IMR-90 (cell line): ENCODE measurements at regions not wholly inside any gene's neighbourhood (a gene's known extent, or its start where the extent isn't known, plus 50 kb on each side); places are given as distances from the start of the nearest gene placed in this dataset.

ENCODE experiments used
- ATAC-seq: fragments of 200-7000 bp; cut with Tn5 transposase; 2 replicates; pipeline ENCODE4 v1.9.1; 2020; ENCODE audit warnings: low read depth, mild to moderate bottlenecking, moderate library complexity
- BruUV-seq: library from RNA; stranded (reverse); fragments of 400-500 nt; replicated peaks from 2 replicates; lab custom pipeline; 2021; lab: Mats Ljungman, UMichigan
- CTCF ChIA-PET: fragments of 300-600 bp; formaldehyde crosslinking; extraction: SDS; loops from one replicate; lab custom pipeline; 2021; ENCODE audit warnings: antibody characterized with exemption; lab: Yijun Ruan, JAX
- POLR2A ChIA-PET: fragments of 300-600 bp; sonication (Branson Sonifier 250); formaldehyde crosslinking; loops from one replicate; lab custom pipeline; 2022; ENCODE audit warnings: antibody characterized with exemption; ENCODE audit not compliant: unreplicated experiment; lab: Charles Lee
- DNase-seq: peaks from one replicate; pipeline ENCODE4 v3.0.0; 2013
- H2AFZ ChIP-seq: replicated peaks from 2 replicates; pipeline ENCODE3; 2013; ENCODE audit warnings: low read length, mild to moderate bottlenecking; ENCODE audit not compliant: poor library complexity
- H2AK5ac ChIP-seq: 2 replicates; pipeline ENCODE4 v1.6.1; 2013; ENCODE audit warnings: low read depth, low read length, inconsistent platforms
- H2AK9ac ChIP-seq: replicated peaks from 2 replicates; pipeline ENCODE3; 2013; ENCODE audit warnings: mild to moderate bottlenecking, low read depth, low read length, moderate library complexity; ENCODE audit not compliant: poor library complexity
- H2BK120ac ChIP-seq: 2 replicates; pipeline ENCODE4 v1.6.1; 2013; ENCODE audit warnings: low read depth, low read length, inconsistent platforms
- H2BK15ac ChIP-seq: 3 replicates; pipeline ENCODE4 v1.6.1; 2013; ENCODE audit warnings: low read depth, low read length, inconsistent platforms
- H2BK20ac ChIP-seq: 2 replicates; pipeline ENCODE4 v1.6.1; 2013; ENCODE audit warnings: low read depth, mild to moderate bottlenecking, inconsistent platforms, low read length, moderate library complexity
- H2BK5ac ChIP-seq: 2 replicates; pipeline ENCODE4 v1.6.1; 2013; ENCODE audit warnings: mild to moderate bottlenecking, low read depth, low read length, inconsistent platforms; ENCODE audit not compliant: poor library complexity, severe bottlenecking
- H3K14ac ChIP-seq: replicated peaks from 2 replicates; pipeline ENCODE4 v1.6.1; 2013; ENCODE audit warnings: low read depth, low read length, inconsistent platforms
- H3K18ac ChIP-seq: 2 replicates; pipeline ENCODE4 v1.6.1; 2013; ENCODE audit warnings: low read depth, low read length, control low read depth
- H3K23ac ChIP-seq: 2 replicates; pipeline ENCODE4 v1.6.1; 2013; ENCODE audit warnings: low read depth, low read length, inconsistent platforms
- H3K27ac ChIP-seq: 2 replicates; pipeline ENCODE4 v1.5.1; 2013; ENCODE audit warnings: mild to moderate bottlenecking, control low read depth, low read length; ENCODE audit not compliant: insufficient read depth
- H3K27me3 ChIP-seq: 2 replicates; pipeline ENCODE4 v1.6.1; 2013; ENCODE audit warnings: low read length; ENCODE audit not compliant: control insufficient read depth, insufficient read depth
- H3K36me3 ChIP-seq: 2 replicates; pipeline ENCODE4 v1.6.1; 2013; ENCODE audit warnings: low read length, mixed read lengths; ENCODE audit not compliant: control insufficient read depth, insufficient read depth
- H3K4ac ChIP-seq: 2 replicates; pipeline ENCODE4 v1.6.1; 2013; ENCODE audit warnings: low read depth, low read length, inconsistent platforms
- H3K4me1 ChIP-seq: 2 replicates; pipeline ENCODE4 v1.6.1; 2013; ENCODE audit warnings: low read length, mixed read lengths; ENCODE audit not compliant: control insufficient read depth, insufficient read depth
- H3K4me2 ChIP-seq: 2 replicates; pipeline ENCODE4 v1.6.1; 2013; ENCODE audit warnings: low read depth, mild to moderate bottlenecking, control low read depth, low read length, moderate library complexity
- H3K4me3 ChIP-seq: 2 replicates; pipeline ENCODE4 v1.5.1; 2013; ENCODE audit warnings: low read depth, mild to moderate bottlenecking, control low read depth, low read length, moderate library complexity; ENCODE audit not compliant: insufficient read depth
- H3K56ac ChIP-seq: 2 replicates; pipeline ENCODE4 v1.6.1; 2013; ENCODE audit warnings: low read length, inconsistent platforms; ENCODE audit not compliant: insufficient read depth; ENCODE audit errors: extremely low read depth
- H3K79me1 ChIP-seq, 2 experiments: 2 replicates each; pipeline ENCODE4 v1.6.1; 2013; ENCODE audit warnings: low read length in 2 of 2, inconsistent platforms in 1 of 2, low read depth in 1 of 2
- H3K9ac ChIP-seq: 2 replicates; pipeline ENCODE4 v1.6.1; 2013; ENCODE audit warnings: low read depth, low read length, control low read depth
- H3K9me1 ChIP-seq: 2 replicates; pipeline ENCODE4 v1.6.1; 2013; ENCODE audit warnings: low read length, inconsistent platforms; ENCODE audit not compliant: insufficient read depth
- H3K9me3 ChIP-seq: 2 replicates; pipeline ENCODE4 v1.6.1; 2013; ENCODE audit warnings: low read length; ENCODE audit not compliant: control insufficient read depth, insufficient read depth
- H4K20me1 ChIP-seq: 2 replicates; pipeline ENCODE4 v1.6.1; 2013; ENCODE audit warnings: low read length, inconsistent platforms; ENCODE audit not compliant: insufficient read depth
- H4K5ac ChIP-seq: 2 replicates; pipeline ENCODE4 v1.6.1; 2013; ENCODE audit warnings: mild to moderate bottlenecking, low read depth, low read length, control low read depth
- H4K8ac ChIP-seq, 2 experiments: 2 replicates each; pipeline ENCODE4 v1.6.1; 2013; ENCODE audit warnings: low read depth in 2 of 2, low read length in 2 of 2, control low read depth in 1 of 2, inconsistent platforms in 1 of 2
- H4K91ac ChIP-seq: 2 replicates; pipeline ENCODE4 v1.6.1; 2013; ENCODE audit warnings: low read depth, low read length, inconsistent platforms; ENCODE audit not compliant: insufficient read depth
- CHD1 ChIP-seq: IDR thresholded peaks from 2 replicates; pipeline ENCODE4 v1.6.1; 2012; ENCODE audit warnings: low read depth, low read length, improper control_type of control experiment
- MAZ ChIP-seq: IDR thresholded peaks from 2 replicates; pipeline ENCODE4 v1.6.1; 2012; ENCODE audit warnings: low read depth, mild to moderate bottlenecking, low read length, improper control_type of control experiment, moderate library complexity, borderline replicate concordance
- WGBS, 2 experiments: methylation state at CpG; one replicate each; pipeline versions ENCODE4 v1.1.5 to v1.1.7; 2013; ENCODE audit warnings: missing lambda C conversion rate in 2 of 2; ENCODE audit not compliant: insufficient read length in 1 of 2; ENCODE audit errors: extremely low coverage in 2 of 2; 5-methylcytosine and 5-hydroxymethylcytosine counted together
- dilution Hi-C: fragments of 300-500 bp; cut with HindIII; formaldehyde crosslinking; loops from one replicate; pipeline ENCODE4 v1.14.3; 2018; ENCODE audit warnings: low sequenced_read_pairs; ENCODE audit not compliant: unreplicated experiment
- in situ Hi-C: fragments of 300-500 bp; cut with MboI; formaldehyde crosslinking; loops from 3 replicates; pipeline ENCODE4 v1.14.3; 2019; ENCODE audit warnings: low sequenced_read_pairs, inconsistent platforms, mixed read lengths
- intact Hi-C: fragments of 100-400 bp; cut with micrococcal nuclease; formaldehyde crosslinking; loops from 2 replicates; pipeline ENCODE4 v1.10.0; 2022
- TF ChIP-seq, protein P1 (sequence below): fragments of 150-350 bp; IDR thresholded peaks from 2 replicates; pipeline ENCODE4 v1.6.1; 2016; ENCODE audit warnings: low read depth, mild to moderate bottlenecking, low read length, moderate library complexity, borderline replicate concordance
- TF ChIP-seq, protein P2 (sequence below): conservative IDR thresholded peaks from 2 replicates; pipeline ENCODE4 v1.5.1; 2012; ENCODE audit warnings: mild to moderate bottlenecking, low read depth, low read length, improper control_type of control experiment

DNA sequence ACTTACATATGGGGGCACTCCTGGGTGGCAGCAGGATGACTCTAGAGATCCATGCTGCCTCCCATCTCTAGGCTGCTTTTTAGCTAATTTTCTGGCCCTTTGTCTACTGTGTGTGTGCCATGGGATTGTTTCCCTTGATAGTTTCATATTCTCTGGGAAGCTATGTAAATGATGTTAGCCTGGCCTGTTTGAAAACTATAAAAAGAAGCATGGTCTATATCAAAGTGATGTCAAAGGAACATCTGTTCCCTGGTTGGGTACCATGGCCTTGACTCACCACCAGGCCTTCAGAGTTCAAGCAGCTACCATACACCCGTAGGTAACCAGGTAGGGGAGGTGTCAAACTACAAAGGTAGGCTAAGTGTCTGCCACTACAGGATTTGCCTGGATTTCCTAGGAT is 310.4 kb downstream of the FRK start:
- no peak overlapping the region for H2BK20ac ChIP-seq
- H2AK9ac ChIP-seq: no peak overlapping the region
- no peak overlapping the region for H2BK120ac ChIP-seq
- H2AFZ ChIP-seq: no peak overlapping the region
- no peak overlapping the region for H3K14ac ChIP-seq
- no peak overlapping the region for H2BK15ac ChIP-seq
- POLR2A ChIA-PET: no interaction called here
- H3K9ac ChIP-seq: no peak overlapping the region
- no peaks in the 10 kb centered on the region for H3K79me1 ChIP-seq
- no peak overlapping the region for H3K4ac ChIP-seq
- H3K36me3 ChIP-seq: no peaks in the 10 kb centered on the region
- TF ChIP-seq CHD1: no peak
- TF ChIP-seq, protein P1, sequence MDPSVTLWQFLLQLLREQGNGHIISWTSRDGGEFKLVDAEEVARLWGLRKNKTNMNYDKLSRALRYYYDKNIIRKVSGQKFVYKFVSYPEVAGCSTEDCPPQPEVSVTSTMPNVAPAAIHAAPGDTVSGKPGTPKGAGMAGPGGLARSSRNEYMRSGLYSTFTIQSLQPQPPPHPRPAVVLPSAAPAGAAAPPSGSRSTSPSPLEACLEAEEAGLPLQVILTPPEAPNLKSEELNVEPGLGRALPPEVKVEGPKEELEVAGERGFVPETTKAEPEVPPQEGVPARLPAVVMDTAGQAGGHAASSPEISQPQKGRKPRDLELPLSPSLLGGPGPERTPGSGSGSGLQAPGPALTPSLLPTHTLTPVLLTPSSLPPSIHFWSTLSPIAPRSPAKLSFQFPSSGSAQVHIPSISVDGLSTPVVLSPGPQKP: no peak
- TF ChIP-seq, protein P2, sequence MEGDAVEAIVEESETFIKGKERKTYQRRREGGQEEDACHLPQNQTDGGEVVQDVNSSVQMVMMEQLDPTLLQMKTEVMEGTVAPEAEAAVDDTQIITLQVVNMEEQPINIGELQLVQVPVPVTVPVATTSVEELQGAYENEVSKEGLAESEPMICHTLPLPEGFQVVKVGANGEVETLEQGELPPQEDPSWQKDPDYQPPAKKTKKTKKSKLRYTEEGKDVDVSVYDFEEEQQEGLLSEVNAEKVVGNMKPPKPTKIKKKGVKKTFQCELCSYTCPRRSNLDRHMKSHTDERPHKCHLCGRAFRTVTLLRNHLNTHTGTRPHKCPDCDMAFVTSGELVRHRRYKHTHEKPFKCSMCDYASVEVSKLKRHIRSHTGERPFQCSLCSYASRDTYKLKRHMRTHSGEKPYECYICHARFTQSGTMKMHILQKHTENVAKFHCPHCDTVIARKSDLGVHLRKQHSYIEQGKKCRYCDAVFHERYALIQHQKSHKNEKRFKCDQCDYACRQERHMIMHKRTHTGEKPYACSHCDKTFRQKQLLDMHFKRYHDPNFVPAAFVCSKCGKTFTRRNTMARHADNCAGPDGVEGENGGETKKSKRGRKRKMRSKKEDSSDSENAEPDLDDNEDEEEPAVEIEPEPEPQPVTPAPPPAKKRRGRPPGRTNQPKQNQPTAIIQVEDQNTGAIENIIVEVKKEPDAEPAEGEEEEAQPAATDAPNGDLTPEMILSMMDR: no peak
- TF ChIP-seq MAZ: no peak
- dilution Hi-C loops (no loop called here), in situ Hi-C loops (no loop called here), intact Hi-C loops (no loop called here)
- CTCF ChIA-PET: no interaction called here
- H3K27ac ChIP-seq: no peak overlapping the region
- H3K18ac ChIP-seq: no peak overlapping the region
- H3K4me1 ChIP-seq: no peaks in the 10 kb centered on the region
- H3K27me3 ChIP-seq: no peaks in the 10 kb centered on the region
- no peak overlapping the region for H2BK5ac ChIP-seq
- no peak overlapping the region for H3K4me3 ChIP-seq
- H4K8ac ChIP-seq: no peak overlapping the region
- no peak overlapping the region for H3K56ac ChIP-seq
- H4K20me1 ChIP-seq: no peaks in the 10 kb centered on the region
- H3K23ac ChIP-seq: no peak overlapping the region
- no peak overlapping the region for H3K4me2 ChIP-seq
- H4K5ac ChIP-seq: no peak overlapping the region
- BruUV-seq: no TSS peak
- WGBS, 2 experiments: no CpG with 5 or more reads among the region's 1 CpG
- no peak overlapping the region for H4K91ac ChIP-seq
- ATAC-seq (no peak), DNase-seq (no peak)
- H3K9me3 ChIP-seq: no peaks in the 10 kb centered on the region
- H3K9me1 ChIP-seq: no peaks in the 10 kb centered on the region
- H2AK5ac ChIP-seq: no peak overlapping the region
